LNCaP clone FGC (cell line): ENCODE measurements at regions not wholly inside any gene's neighbourhood (a gene's known extent, or its start where the extent isn't known, plus 50 kb on each side); places are given as distances from the start of the nearest gene placed in this dataset.

Experiments
- DNase-seq: peaks from one replicate; pipeline ENCODE4 v3.0.0-alpha.2; 2011; ENCODE audit warnings: low read depth
- H3K4me3 ChIP-seq: 2 replicates; pipeline ENCODE4 v1.5.1; 2011; ENCODE audit warnings: mild to moderate bottlenecking, low read depth, low read length, control low read depth
- CTCF ChIP-seq: IDR thresholded peaks from 2 replicates; pipeline ENCODE4 v1.5.1; 2012; ENCODE audit warnings: mild to moderate bottlenecking; ENCODE audit not compliant: control insufficient read depth, insufficient read depth; ENCODE audit errors: extremely low read depth

- no peak overlapping the region for H3K4me3 ChIP-seq
- no peak for DNase-seq
- no peak for TF ChIP-seq CTCF
These were observed 108.3 kb upstream of the FAM20C start for GRCh38 chr7:83861-84632.

GRCh38 chr7:84633-85020 lies 107.7 kb upstream of the FAM20C start:
- H3K4me3 ChIP-seq, result no peak overlapping the region
- DNase-seq, result no peak
- TF ChIP-seq CTCF, result no peak

GRCh38 chr7:85074-85882 lies 107.1 kb upstream of the FAM20C start:
- no peak overlapping the region for H3K4me3 ChIP-seq
- TF ChIP-seq CTCF, result no peak
- DNase-seq, result no peak

GRCh38 chr7:85883-86515 lies 106.4 kb upstream of the FAM20C start:
- DNase-seq, result no peak
- H3K4me3 ChIP-seq, result no peak overlapping the region
- TF ChIP-seq CTCF, result no peak

GRCh38 chr7:86629-87028 lies 105.7 kb upstream of the FAM20C start:
- no peak for TF ChIP-seq CTCF
- DNase-seq, result no peak
- no peak overlapping the region for H3K4me3 ChIP-seq

- no peak for DNase-seq
- H3K4me3 ChIP-seq, result no peak overlapping the region
- no peak for TF ChIP-seq CTCF
These were observed 105.3 kb upstream of the FAM20C start for GRCh38 chr7:87047-87446.
